ENCODE measurements at regions not wholly inside any gene's neighbourhood (a gene's known extent, or its start where the extent isn't known, plus 50 kb on each side); places are given as distances from the start of the nearest gene placed in this dataset.
"Not testable (repeated sequence)": the region's sequence is repeated elsewhere in the genome, so short reads cannot be mapped to it uniquely, and the experiment has no call there.

DNA sequence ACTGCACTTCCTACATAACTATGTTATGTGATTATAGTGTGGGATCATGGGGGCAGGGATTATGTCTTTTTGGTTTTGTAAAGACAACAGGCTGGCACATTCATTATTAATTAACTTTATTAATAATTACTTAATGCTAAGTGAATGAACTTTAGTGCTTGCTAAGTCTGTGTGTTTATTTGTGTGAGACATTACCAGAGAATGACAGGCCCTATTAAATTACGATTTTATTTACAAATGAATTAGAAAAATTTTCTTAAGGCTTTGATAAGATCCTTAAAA lies 100.9 kb downstream of the CD83 start:
- no peak for DNase-seq

GRCh38 chr6:14221564-14222279 lies 104.2 kb downstream of the CD83 start:
- no peak for DNase-seq

GRCh38 chr6:14222956-14223355 lies 105.4 kb downstream of the CD83 start:
- DNase-seq, result no peak

DNA sequence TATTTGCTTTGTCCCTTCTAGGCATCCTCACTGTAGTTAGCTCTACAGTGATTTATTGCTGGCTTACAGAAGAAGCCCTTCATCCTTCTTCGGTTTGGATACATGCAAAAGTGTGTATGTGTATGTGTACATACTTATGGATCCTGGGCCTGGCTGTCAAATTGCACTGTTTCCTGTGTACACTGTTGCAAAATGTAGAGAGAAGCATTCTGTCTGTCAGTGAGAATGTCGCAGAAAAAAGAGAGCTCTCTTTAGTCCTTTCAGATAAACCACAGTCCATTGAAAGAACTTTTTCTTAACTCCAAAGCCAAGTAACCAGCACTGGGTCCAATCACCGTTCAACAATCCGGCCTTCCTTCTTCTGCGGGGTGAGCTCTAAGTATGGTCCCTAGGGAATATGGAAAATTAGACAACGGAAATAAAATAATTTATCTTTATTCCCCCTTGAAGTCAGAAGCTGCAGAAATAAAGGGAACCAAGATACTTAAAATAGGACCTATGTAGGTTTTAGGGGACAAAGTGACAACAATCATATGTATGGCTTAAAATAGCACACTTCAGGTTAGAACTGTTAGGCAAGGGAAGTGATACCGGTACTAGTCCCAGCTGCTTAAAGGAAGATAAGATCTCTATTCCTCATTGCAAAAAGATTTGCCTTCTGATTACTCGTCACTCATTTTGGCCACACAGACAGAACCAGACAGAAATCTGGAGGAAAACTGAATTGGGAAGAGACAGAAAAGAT lies 107.0 kb downstream of the CD83 start:
- DNase-seq, result no peak

DNA sequence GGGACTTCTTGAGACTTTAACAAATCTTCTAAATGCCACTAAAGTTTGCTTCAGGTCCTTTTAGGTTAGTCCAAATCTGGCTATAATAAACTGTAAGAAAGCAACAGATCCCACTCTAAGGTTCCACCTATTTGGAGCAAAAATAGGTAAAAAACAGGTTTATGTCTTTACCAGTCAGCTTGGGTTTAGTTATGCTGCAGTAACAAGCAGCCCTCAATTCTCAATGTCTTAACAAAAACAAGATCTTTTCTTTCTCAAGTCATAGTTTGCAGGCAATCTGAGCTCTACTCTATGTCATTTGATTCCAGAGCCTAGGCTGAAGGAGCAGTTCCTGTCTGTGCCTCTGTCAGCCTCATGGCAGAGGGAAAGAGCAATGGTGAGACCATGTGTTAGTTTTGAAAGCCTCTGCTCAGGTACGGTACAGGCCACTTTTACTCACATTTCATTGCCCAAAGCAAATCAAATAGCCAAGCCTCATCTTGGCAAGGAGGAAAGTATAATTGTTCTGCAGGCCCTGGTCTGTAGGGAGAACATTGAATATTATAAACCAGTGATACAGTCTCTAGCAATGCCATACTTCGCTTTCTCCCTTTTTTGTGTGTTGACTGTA lies 108.6 kb downstream of the CD83 start:
- no peak for DNase-seq

DNA sequence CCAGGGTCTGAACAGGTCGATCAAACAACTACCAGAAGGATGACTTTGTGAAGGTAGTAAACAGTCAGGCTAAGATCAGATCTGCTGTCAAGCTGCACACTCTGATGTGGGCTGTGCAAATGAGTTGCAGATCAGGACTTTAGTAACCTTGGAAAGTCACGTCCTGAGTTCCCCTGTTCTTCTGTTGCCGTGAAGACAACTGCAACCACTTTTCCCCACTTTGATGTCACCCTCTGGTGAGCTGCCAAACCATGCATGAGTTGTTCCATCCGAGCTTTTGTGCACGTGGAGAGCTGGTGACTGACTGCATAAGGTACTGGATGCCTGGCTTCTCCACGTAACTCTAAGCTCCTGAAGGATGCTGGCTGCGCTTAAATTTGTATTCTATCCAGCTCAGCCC lies 111.0 kb downstream of the CD83 start:
- peak; percentile 28 to 30 for DNase-seq

DNA sequence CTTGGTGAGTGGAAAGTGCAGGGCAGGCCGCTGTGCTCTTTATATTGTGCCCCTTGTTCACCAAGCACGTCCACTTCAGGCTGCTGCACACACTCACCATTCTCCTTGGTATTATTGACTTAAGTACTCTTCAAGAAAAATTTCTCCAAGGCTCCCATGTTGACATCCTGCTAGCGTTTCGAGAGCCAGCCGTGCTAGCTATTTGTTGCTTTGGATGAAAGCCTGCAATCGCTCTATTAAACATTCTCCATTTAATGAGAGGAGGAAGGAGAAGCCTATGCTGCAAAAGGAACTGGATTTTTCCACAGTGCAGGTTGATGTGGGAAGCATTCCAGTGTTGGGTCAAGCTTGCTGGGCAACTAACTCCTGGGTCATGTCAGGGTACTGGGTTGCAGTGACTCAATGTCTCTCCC lies 113.5 kb downstream of the CD83 start:
- DNase-seq, result no peak

DNA sequence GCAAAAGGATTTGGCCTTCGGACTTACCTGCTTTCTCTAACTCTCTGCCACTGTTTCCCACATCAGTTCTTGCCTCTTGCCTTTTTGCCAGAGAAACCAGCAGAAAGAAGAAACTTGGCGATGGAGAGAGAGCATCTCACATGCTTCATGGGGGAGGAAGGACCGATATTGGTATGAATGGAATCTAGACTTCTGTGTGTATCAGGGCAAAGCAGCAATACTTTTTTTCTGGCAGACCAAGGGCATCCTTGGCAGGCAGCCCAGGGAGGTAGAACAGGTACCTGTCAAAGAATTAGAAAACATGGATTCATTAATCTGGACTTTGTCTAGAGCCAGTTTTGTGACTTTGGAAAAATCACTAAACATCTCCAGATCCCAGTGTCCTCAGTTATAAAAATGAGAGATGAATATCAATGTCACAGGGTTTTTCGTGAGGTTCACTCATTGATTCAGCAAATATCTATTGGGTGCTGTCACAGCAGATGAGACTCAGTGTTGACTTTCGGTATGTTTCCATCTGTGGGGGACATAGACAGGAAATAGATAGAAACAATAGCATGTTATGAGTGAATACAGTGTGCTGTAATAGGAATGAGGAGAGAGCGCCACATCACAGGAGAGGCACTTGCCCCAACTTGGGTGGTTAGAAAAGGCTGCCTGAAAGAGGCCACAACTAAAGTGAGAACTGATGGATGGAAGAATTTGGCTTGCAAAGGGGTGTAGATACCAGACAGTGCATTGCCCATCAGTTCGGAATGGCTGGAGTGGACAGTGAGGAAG lies 114.1 kb downstream of the CD83 start:
- DNase-seq, result no peak

DNA sequence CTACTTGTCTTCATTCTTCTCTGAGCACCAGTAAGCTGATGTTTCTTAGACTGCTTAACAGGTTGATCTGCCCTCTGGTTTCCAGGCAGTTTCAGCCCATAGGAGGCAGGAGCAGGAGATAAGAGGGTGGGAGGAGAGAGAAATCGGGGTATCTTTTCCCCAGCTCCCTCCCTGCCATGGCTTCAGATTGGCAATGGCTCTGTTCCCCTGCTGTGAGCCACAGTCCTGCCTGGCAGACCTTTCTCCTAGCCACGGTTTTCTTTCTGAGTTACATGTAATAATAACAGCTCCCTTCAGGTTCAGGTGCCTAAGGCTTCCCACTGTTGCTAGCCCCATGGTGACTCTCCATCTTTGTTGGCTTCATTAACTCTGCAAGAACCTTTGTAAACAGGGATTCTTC lies 115.3 kb downstream of the CD83 start:
- DNase-seq, result no peak

GRCh38 chr6:14235653-14236356 lies 118.2 kb downstream of the CD83 start:
- DNase-seq, result no peak

- DNase-seq, result no peak
Observed at GRCh38 chr6:14239097-14239496, 121.5 kb downstream of the CD83 start.

DNA sequence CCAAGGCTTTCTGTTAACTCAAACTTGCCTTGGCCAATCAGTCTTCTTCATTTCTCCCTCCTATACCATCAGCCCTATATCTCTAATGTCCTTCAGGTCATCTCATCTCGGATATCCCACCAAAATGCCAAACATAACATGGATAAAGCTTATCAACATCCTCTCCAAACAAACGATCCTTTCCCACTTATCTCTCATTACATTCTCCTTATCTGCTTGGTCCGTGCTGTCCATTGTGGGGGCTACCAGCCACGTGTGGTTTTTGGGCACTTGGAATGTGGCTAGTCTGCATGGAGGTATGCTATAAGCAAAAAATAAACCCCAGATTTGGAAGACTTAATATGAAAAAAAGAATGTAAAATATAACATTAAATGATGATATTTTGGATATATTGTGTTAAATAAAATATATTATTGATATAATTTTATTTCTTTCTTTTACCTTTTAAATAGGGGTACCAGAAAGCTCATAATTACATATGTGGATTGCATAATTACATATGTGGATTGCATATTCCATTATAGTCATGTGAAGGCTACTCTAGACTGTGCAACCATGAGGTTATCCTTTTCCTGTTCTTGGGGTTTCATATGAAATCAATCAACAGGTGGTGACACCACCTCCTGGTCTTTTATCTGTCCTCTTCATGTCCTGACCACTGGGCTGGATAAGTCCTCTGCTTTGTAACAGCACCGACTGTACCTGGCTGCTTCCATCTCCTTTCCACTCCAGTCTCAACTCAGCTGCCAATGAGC lies 123.0 kb downstream of the CD83 start:
- no peak for DNase-seq

DNA sequence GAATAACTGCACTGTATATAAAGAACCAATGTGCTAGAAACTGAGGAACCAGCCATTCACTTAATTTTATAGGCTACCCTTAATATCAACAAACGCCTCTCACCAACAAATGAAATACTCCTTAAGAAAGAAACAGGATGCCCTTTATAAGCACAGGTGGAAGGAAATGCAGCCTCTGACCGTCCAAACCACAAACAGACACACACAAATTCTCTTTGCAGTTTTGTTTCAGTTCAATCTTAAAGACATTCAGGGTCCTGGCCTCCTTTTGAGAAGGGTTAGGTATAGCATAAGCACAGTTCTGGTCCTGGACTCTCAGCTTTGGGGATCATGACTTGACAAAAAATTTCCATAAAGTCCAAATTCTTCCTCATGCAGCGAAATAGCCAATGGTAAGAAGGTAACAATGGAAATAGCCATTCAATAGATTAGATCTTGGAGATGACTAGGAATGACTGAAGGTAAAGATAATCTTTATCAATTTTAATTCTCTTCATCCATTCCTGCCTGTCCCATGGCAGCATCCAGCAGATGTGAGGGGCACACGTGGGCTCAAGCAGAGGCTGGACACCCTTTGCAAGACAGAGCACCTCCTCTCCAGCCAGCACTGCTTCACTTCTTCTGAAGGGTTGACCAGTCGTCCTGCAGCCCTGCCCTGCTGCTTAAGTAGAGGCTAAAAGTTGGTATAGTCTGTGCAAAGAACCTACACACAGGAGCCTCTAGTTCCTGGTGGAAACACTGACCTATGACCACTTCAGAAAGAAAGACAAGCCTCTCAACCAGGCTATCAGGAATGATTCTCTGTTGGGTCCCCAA lies 123.9 kb downstream of the CD83 start:
- no peak for DNase-seq

- not testable (repeated sequence) for DNase-seq
Observed at GRCh38 chr6:14242912-14243311, 125.3 kb downstream of the CD83 start.

DNA sequence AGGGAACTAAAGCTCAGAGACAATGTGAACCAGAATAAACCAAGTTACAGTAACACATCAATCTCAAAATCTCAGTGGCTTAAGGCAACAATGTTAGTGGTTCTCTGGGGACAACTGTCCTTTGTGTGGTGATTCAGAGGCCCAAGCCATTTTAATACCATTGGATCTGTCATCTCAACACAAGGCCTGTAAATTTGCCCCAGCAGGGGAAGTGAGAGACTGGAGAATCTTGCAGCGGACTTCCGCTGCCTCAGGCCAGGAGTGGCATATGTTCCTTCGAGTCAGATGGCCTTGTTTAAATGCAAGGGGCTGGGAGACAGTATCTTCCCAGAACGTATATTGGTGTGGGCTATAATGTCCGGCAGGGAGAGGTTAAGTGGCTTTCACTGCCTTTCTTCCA lies 126.0 kb downstream of the CD83 start:
- no peak for DNase-seq

GRCh38 chr6:14246876-14247275 lies 129.3 kb downstream of the CD83 start:
- no peak for DNase-seq

DNA sequence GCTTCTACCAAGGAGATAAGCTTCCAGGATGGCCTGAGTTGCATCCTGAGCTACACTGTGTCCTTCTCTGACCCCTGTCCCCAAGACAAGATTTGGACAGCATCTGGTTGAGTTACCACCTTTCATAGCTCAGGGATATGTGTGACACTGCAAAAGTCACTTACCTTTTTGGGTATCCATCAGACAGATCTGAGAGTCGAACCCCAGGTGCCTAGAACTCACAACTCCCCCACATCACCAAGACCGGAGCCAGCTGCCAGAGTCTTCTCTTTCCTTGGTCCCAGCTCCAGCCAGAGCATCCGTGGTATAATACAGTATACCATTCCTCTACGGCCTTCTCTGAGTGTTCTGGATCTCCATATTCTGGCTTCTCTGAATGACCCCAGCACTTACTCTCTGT lies 133.0 kb downstream of the CD83 start:
- DNase-seq, result no peak

DNA sequence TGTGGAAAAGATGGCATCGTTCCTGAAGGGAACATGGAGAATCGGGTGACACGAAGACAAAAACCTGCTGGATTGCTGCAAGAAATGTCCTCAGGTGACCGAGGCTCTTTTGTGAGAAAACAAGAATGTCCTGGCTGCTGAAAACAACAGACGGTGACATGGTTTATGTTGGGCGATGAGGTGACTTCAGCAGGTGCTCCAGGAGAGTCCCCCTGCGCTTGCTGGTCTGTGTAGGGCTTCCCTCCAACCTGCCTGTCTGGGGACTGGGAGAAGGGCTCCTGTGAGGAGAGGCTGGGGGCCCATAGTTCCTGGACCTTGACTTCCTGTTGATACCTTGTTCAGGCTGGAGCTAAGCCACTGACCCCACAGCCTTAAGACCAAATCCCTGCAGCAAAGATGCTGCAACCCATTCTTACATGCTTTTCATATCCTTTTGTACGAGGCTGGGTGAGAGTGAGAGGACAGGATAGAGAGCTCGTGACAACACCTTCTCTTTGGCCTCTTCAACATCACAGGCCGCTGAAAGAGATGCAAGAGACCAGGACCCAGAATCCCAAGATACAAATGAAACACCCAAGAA lies 134.8 kb downstream of the CD83 start:
- no peak for DNase-seq

- DNase-seq, result no peak
Observed at GRCh38 chr6:14254505-14254904, 136.9 kb downstream of the CD83 start.

- DNase-seq, result no peak
Observed at GRCh38 chr6:14255916-14256315, 138.3 kb downstream of the CD83 start.

- DNase-seq, result no peak
Observed at GRCh38 chr6:14258117-14258516, 140.5 kb downstream of the CD83 start.

All from stimulated activated CD4-positive, alpha-beta T cell treated with anti-CD3 and anti-CD28 coated beads, Interleukin-2, amount 100 ng/mL, for 48 hours (primary cell).